BLaER1 treated with 17β-estradiol and CSF1 and Interleukin-3, amounts not matched to agents 10 nM and 100 nM (cell line): ENCODE measurements at regions not wholly inside any gene's neighbourhood (a gene's known extent, or its start where the extent isn't known, plus 50 kb on each side); places are given as distances from the start of the nearest gene placed in this dataset.

Experiments
- H3K27ac ChIP-seq, 11 experiments: shearing (Covaris generic); formaldehyde crosslinking; 2 replicates each; pipeline ENCODE4 v1.8.1; 2022
- H3K27me3 ChIP-seq, 11 experiments: shearing (Covaris generic); formaldehyde crosslinking; 2 replicates each; pipeline ENCODE4 v1.8.1; 2022
- H3K36me3 ChIP-seq, 11 experiments: shearing (Covaris generic); formaldehyde crosslinking; 2 replicates each; pipeline ENCODE4 v1.8.1; 2022
- H3K4me1 ChIP-seq, 10 experiments: shearing (Covaris generic); formaldehyde crosslinking; 2 replicates each; pipeline ENCODE4 v1.8.1; 2022
- H3K4me2 ChIP-seq, 11 experiments: shearing (Covaris generic); formaldehyde crosslinking; 2 replicates each; pipeline ENCODE4 v1.8.1; 2022
- H3K4me3 ChIP-seq, 10 experiments: shearing (Covaris generic); formaldehyde crosslinking; 2 replicates each; pipeline ENCODE4 v1.8.1; 2022
- H3K9ac ChIP-seq, 11 experiments: shearing (Covaris generic); formaldehyde crosslinking; 2 replicates each; pipeline ENCODE4 v1.8.1; 2022
- H3K9me3 ChIP-seq, 11 experiments: shearing (Covaris generic); formaldehyde crosslinking; replicated peaks in 1 of 11; 2 replicates each; pipeline ENCODE4 v1.8.1; 2022
- H4K20me1 ChIP-seq, 11 experiments: shearing (Covaris generic); formaldehyde crosslinking; 2 replicates each; pipeline ENCODE4 v1.8.1; 2022
- Cebpa-rat ChIP-seq, 11 experiments: shearing (Covaris generic); IDR thresholded peaks; 2 replicates each; pipeline ENCODE4 v1.8.1; 2022

- Histone ChIP-seq H3K9ac (no peak overlapping the region), H3K9me3 (no peaks in the 10 kb centered on the region), H4K20me1 (no peaks in the 10 kb centered on the region), H3K4me1 (peaks cover 0 to 9% (median 0%) of the 10 kb centered on the region in 10 experiments; a peak in 1 of 20 replicates), H3K4me3 (no peak overlapping the region), H3K27me3 (no peaks in the 10 kb centered on the region), H3K27ac (no peak overlapping the region), H3K4me2 (no peak overlapping the region), H3K36me3 (no peaks in the 10 kb centered on the region)
- no peak for TF ChIP-seq Cebpa-rat (IDR thresholded peaks at IDR 0.05)
Observed at GRCh38 chr1:215484171-215484939, 82.7 kb upstream of the KCTD3 start.

GRCh38 chr1:215487466-215487865 is 79.6 kb upstream of the KCTD3 start:
- TF ChIP-seq Cebpa-rat (IDR thresholded peaks at IDR 0.05): no peak
- Histone ChIP-seq H4K20me1 (no peaks in the 10 kb centered on the region), H3K4me3 (no peak overlapping the region), H3K27ac (no peak overlapping the region), H3K9me3 (peaks cover 0 to 13% (median 11%) of the 10 kb centered on the region in 11 experiments; a peak in 7 of 22 replicates), H3K4me2 (no peak overlapping the region), H3K36me3 (no peaks in the 10 kb centered on the region), H3K27me3 (no peaks in the 10 kb centered on the region), H3K4me1 (no peaks in the 10 kb centered on the region), H3K9ac (no peak overlapping the region)

- peaks cover 0 to 27% (median 13%) of the 10 kb centered on the region in 11 experiments; a peak in 8 of 22 replicates for H3K9me3 ChIP-seq
- no peak overlapping the region for H3K4me2 ChIP-seq
Observed at GRCh38 chr1:215488850-215489249, 78.3 kb upstream of the KCTD3 start.

GRCh38 chr1:215489771-215490565 is 77.1 kb upstream of the KCTD3 start:
- Histone ChIP-seq H3K9ac (no peak overlapping the region), H3K27ac (no peak overlapping the region), H3K4me2 (no peak overlapping the region), H4K20me1 (no peaks in the 10 kb centered on the region), H3K9me3 (peaks cover 0 to 28% (median 13%) of the 10 kb centered on the region in 11 experiments; a peak in 8 of 22 replicates), H3K27me3 (no peaks in the 10 kb centered on the region), H3K4me3 (no peak overlapping the region), H3K4me1 (no peaks in the 10 kb centered on the region), H3K36me3 (no peaks in the 10 kb centered on the region)
- TF ChIP-seq Cebpa-rat (IDR thresholded peaks at IDR 0.05): no peak

More at GRCh38 chr1:215488850-215489249, 78.3 kb upstream of the KCTD3 start:
- Histone ChIP-seq H3K36me3 (no peaks in the 10 kb centered on the region), H3K27me3 (no peaks in the 10 kb centered on the region), H3K4me3 (no peak overlapping the region), H3K9ac (no peak overlapping the region), H3K27ac (no peak overlapping the region), H4K20me1 (no peaks in the 10 kb centered on the region), H3K4me1 (no peaks in the 10 kb centered on the region)
- no peak for TF ChIP-seq Cebpa-rat (IDR thresholded peaks at IDR 0.05)

GRCh38 chr1:215497528-215497927 is 69.6 kb upstream of the KCTD3 start:
- Histone ChIP-seq H3K4me3 (no peak overlapping the region), H4K20me1 (no peaks in the 10 kb centered on the region), H3K9me3 (peaks cover 0 to 15% (median 1%) of the 10 kb centered on the region in 11 experiments; a peak in 5 of 22 replicates), H3K4me2 (no peak overlapping the region), H3K9ac (no peak overlapping the region), H3K27ac (no peak overlapping the region), H3K4me1 (no peaks in the 10 kb centered on the region), H3K36me3 (no peaks in the 10 kb centered on the region), H3K27me3 (no peaks in the 10 kb centered on the region)
- TF ChIP-seq Cebpa-rat (IDR thresholded peaks at IDR 0.05): no peak

GRCh38 chr1:215501496-215501895 is 65.6 kb upstream of the KCTD3 start:
- H3K36me3 ChIP-seq: no peaks in the 10 kb centered on the region
- no peak for TF ChIP-seq Cebpa-rat (IDR thresholded peaks at IDR 0.05)
- no peak overlapping the region for H3K27ac ChIP-seq
- no peaks in the 10 kb centered on the region for H3K4me1 ChIP-seq
- H3K4me3 ChIP-seq: no peak overlapping the region
- H4K20me1 ChIP-seq: no peaks in the 10 kb centered on the region
- no peak overlapping the region for H3K4me2 ChIP-seq
- H3K9ac ChIP-seq: no peak overlapping the region
- no peaks in the 10 kb centered on the region for H3K9me3 ChIP-seq
- H3K27me3 ChIP-seq: no peaks in the 10 kb centered on the region

GRCh38 chr1:215502081-215502480 is 65.0 kb upstream of the KCTD3 start:
- H4K20me1 ChIP-seq: no peaks in the 10 kb centered on the region
- TF ChIP-seq Cebpa-rat (IDR thresholded peaks at IDR 0.05): no peak
- H3K4me1 ChIP-seq: peaks cover 0 to 2% (median 0%) of the 10 kb centered on the region in 10 experiments; a peak in 1 of 20 replicates
- no peaks in the 10 kb centered on the region for H3K9me3 ChIP-seq
- no peaks in the 10 kb centered on the region for H3K27me3 ChIP-seq
- H3K27ac ChIP-seq: no peak overlapping the region
- no peak overlapping the region for H3K9ac ChIP-seq
- no peak overlapping the region for H3K4me3 ChIP-seq
- H3K36me3 ChIP-seq: no peaks in the 10 kb centered on the region
- H3K4me2 ChIP-seq: no peak overlapping the region

GRCh38 chr1:215507119-215507518 is 60.0 kb upstream of the KCTD3 start:
- H4K20me1 ChIP-seq: no peaks in the 10 kb centered on the region
- no peak overlapping the region for H3K4me3 ChIP-seq
- H3K36me3 ChIP-seq: no peaks in the 10 kb centered on the region
- H3K9ac ChIP-seq: no peak overlapping the region
- peak overlapping the region in 1 of 11 experiments; percentile 3; a peak in 1 of 22 replicates for H3K4me2 ChIP-seq
- no peaks in the 10 kb centered on the region for H3K27me3 ChIP-seq
- no peak for TF ChIP-seq Cebpa-rat (IDR thresholded peaks at IDR 0.05)
- peaks cover 27 to 38% (median 33%) of the 10 kb centered on the region in 11 experiments; a peak in 21 of 22 replicates for H3K9me3 ChIP-seq
- H3K27ac ChIP-seq: no peak overlapping the region
- peaks cover 0 to 5% (median 0%) of the 10 kb centered on the region in 10 experiments; a peak in 1 of 20 replicates for H3K4me1 ChIP-seq

- H3K4me3 ChIP-seq: no peak overlapping the region
- no peaks in the 10 kb centered on the region for H3K36me3 ChIP-seq
- H3K27me3 ChIP-seq: no peaks in the 10 kb centered on the region
- no peaks in the 10 kb centered on the region for H4K20me1 ChIP-seq
- no peak overlapping the region for H3K27ac ChIP-seq
- peaks cover 27 to 42% (median 33%) of the 10 kb centered on the region in 11 experiments; a peak in 21 of 22 replicates for H3K9me3 ChIP-seq
- no peak overlapping the region for H3K9ac ChIP-seq
- H3K4me2 ChIP-seq: no peak overlapping the region
- peaks cover 0 to 5% (median 0%) of the 10 kb centered on the region in 10 experiments; a peak in 1 of 20 replicates for H3K4me1 ChIP-seq
- no peak for TF ChIP-seq Cebpa-rat (IDR thresholded peaks at IDR 0.05)
Observed at GRCh38 chr1:215508311-215508710, 58.8 kb upstream of the KCTD3 start.
